A549 (cell line): ENCODE measurements at regions not wholly inside any gene's neighbourhood (a gene's known extent, or its start where the extent isn't known, plus 50 kb on each side); places are given as distances from the start of the nearest gene placed in this dataset.

Experiments
- ATAC-seq, 2 experiments: fragments of 200-7000 bp in 1 of 2; fragments of >200 bp in 1 of 2; cut with Nextera tagmentation in 1 of 2; cut with Tn5 transposase in 1 of 2; 3 replicates each; pipeline versions ENCODE4 v1.8.0 to v1.9.1; 2018 to 2020; ENCODE audit warnings: mild to moderate bottlenecking in 1 of 2, moderate library complexity in 1 of 2
- CTCF ChIA-PET: fragments of 300-600 bp; sonication (Branson Sonifier 250); formaldehyde crosslinking; extraction: SDS; loops from one replicate; lab custom pipeline; 2021; ENCODE audit warnings: antibody characterized with exemption, inconsistent platforms; lab: Yijun Ruan, JAX
- POLR2A ChIA-PET: fragments of 350-600 bp; formaldehyde crosslinking; extraction: SDS; loops from one replicate; lab custom pipeline; 2021; ENCODE audit warnings: antibody characterized with exemption, inconsistent platforms; lab: Yijun Ruan, JAX
- DNase-seq, 2 experiments: peaks; one replicate each; pipeline versions ENCODE4 v3.0.0 to v3.0.0-alpha.2; 2011 to 2016; ENCODE audit warnings: low read depth in 1 of 2, low spot score in 1 of 2
- FAIRE-seq: peaks from 2 replicates; lab custom pipeline; 2011; peaks lifted over from hg19 to GRCh38; lab: Jason Lieb, UNC
- H3K27ac ChIP-seq, 2 experiments: fragments of >200 bp; sonication (Bioruptor Twin); formaldehyde crosslinking; 3 replicates each; pipeline ENCODE4 v1.5.1; 2016 to 2017
- H3K4me1 ChIP-seq: fragments of >200 bp; sonication (Bioruptor Twin); formaldehyde crosslinking; 3 replicates; pipeline ENCODE4 v1.6.1; 2016
- H3K4me2 ChIP-seq: fragments of >200 bp; sonication (Bioruptor Twin); formaldehyde crosslinking; 3 replicates; pipeline ENCODE4 v1.6.1; 2016
- H3K4me3 ChIP-seq: fragments of >200 bp; sonication (Bioruptor Twin); formaldehyde crosslinking; 3 replicates; pipeline ENCODE4 v1.5.1; 2016
- H3K9me3 ChIP-seq: fragments of >200 bp; sonication (Bioruptor Twin); formaldehyde crosslinking; 3 replicates; pipeline ENCODE4 v1.6.1; 2016
- CBX2 ChIP-seq: fragments of 200-600 bp; sonication (generic); IDR thresholded peaks from 2 replicates; pipeline ENCODE4 v1.6.1; 2016; ENCODE audit warnings: low read depth, mild to moderate bottlenecking, borderline replicate concordance
- EHF ChIP-seq: fragments of 250-450 bp; sonication (Bioruptor Pico); IDR thresholded peaks from 2 replicates; pipeline ENCODE4 v1.5.0; 2020; ENCODE audit warnings: mild to moderate bottlenecking
- FOXS1 ChIP-seq: fragments of 250-450 bp; sonication (Bioruptor Pico); IDR thresholded peaks from 2 replicates; pipeline ENCODE4 v1.5.0; 2020; ENCODE audit warnings: mild to moderate bottlenecking, moderate library complexity
- GATA3 ChIP-seq: IDR thresholded peaks from 2 replicates; pipeline ENCODE4 v1.6.1; 2012; ENCODE audit warnings: borderline replicate concordance
- HEYL ChIP-seq: fragments of 250-450 bp; sonication (Bioruptor Pico); IDR thresholded peaks from 2 replicates; pipeline ENCODE4 v1.8.0; 2021; ENCODE audit warnings: mild to moderate bottlenecking, moderate library complexity
- JUNB ChIP-seq: fragments of >200 bp; sonication (Bioruptor Twin); formaldehyde crosslinking; IDR thresholded peaks from 2 replicates; pipeline ENCODE4 v1.6.1; 2016
- KDM1A ChIP-seq: fragments of 200-600 bp; sonication (generic); IDR thresholded peaks from 2 replicates; pipeline ENCODE4 v1.6.1; 2016; ENCODE audit warnings: low read depth, mild to moderate bottlenecking
- KDM5A ChIP-seq: fragments of 200-600 bp; sonication (generic); IDR thresholded peaks from 2 replicates; pipeline ENCODE4 v1.6.1; 2016; ENCODE audit warnings: antibody characterized with exemption, mild to moderate bottlenecking
- NR3C1 ChIP-seq: fragments of >200 bp; sonication (Bioruptor Twin); formaldehyde crosslinking; IDR thresholded peaks from 3 replicates; pipeline ENCODE4 v1.6.1; 2017
- RARB ChIP-seq: fragments of 250-450 bp; sonication (Bioruptor Pico); IDR thresholded peaks from 2 replicates; pipeline ENCODE4 v1.8.0; 2021; ENCODE audit warnings: mild to moderate bottlenecking, moderate library complexity
- RCOR1 ChIP-seq: fragments of 150-350 bp; IDR thresholded peaks from 2 replicates; pipeline ENCODE4 v1.6.1; 2014; ENCODE audit warnings: antibody characterized with exemption, low read length, low read depth
- RFX5 ChIP-seq: fragments of 450-650 bp; IDR thresholded peaks from 2 replicates; pipeline ENCODE4 v1.7.1; 2014; ENCODE audit warnings: antibody characterized with exemption, mild to moderate bottlenecking, moderate library complexity
- SREBF2 ChIP-seq: fragments of 450-650 bp; IDR thresholded peaks from 2 replicates; pipeline ENCODE4 v1.6.1; 2014; ENCODE audit warnings: mild to moderate bottlenecking, moderate library complexity
- ZSCAN20 ChIP-seq: fragments of 250-450 bp; sonication (Bioruptor Pico); IDR thresholded peaks from 2 replicates; pipeline ENCODE4 v1.8.0; 2022; ENCODE audit warnings: mild to moderate bottlenecking, moderate library complexity
- WGBS: methylation state at CpG from one replicate; pipeline ENCODE4 v1.1.6; 2017; ENCODE audit errors: missing lambda C conversion rate; 5-methylcytosine and 5-hydroxymethylcytosine counted together
- TF ChIP-seq, protein P1 (sequence below): fragments of 250-450 bp; sonication (Bioruptor Pico); IDR thresholded peaks from 2 replicates; pipeline ENCODE4 v1.5.0; 2021; ENCODE audit warnings: mild to moderate bottlenecking, moderate library complexity, borderline replicate concordance
- TF ChIP-seq, protein P2 (sequence below): IDR thresholded peaks from 2 replicates; pipeline ENCODE4 v1.6.1; 2012; ENCODE audit warnings: low read depth, borderline replicate concordance
- TF ChIP-seq, protein P3 (sequence below): IDR thresholded peaks from 2 replicates; pipeline ENCODE4 v1.6.1; 2012
- TF ChIP-seq, protein P4 (sequence below): fragments of 200-600 bp; sonication (generic); IDR thresholded peaks from 2 replicates; pipeline ENCODE4 v1.6.1; 2016; ENCODE audit warnings: antibody characterized with exemption, mild to moderate bottlenecking, moderate library complexity
- TF ChIP-seq, protein P5 (sequence below): fragments of 250-450 bp; sonication (Bioruptor Pico); IDR thresholded peaks from 2 replicates; pipeline ENCODE4 v1.5.0; 2020; ENCODE audit warnings: low read depth, mild to moderate bottlenecking, moderate library complexity
- TF ChIP-seq, protein P6 (sequence below): fragments of >200 bp; sonication (Bioruptor Twin); formaldehyde crosslinking; IDR thresholded peaks from 3 replicates; pipeline ENCODE4 v1.6.1; 2016

DNA sequence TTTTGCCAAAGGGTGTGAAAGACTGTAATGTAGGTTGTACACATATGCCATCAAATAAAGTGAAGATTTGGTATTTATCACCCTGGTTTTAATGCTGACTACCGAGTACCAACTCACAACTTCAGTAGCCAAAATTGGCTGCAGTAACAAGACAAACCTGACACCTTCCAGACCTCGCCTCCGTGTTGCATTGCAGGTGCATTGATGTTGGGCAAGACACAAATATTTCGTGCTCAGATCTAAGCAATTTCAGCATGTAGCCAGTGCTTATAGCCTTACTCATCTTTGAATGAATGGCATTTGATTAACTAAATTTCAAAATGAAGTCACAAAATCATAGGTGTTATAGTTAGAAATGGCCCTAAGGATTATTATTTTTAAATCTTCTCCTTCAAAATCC lies 400.2 kb downstream of the SOX2 start:
- 69% methylated on average over 4 of the region's 4 CpGs for WGBS
- TF ChIP-seq CBX2: no peak
- no peak for TF ChIP-seq SREBF2
- no peak for TF ChIP-seq RARB (CRISPR knock-in tag)
- TF ChIP-seq KDM5A: no peak
- TF ChIP-seq ZSCAN20 (CRISPR knock-in tag): no peak
- TF ChIP-seq KDM1A: no peak
- TF ChIP-seq FOXS1 (CRISPR knock-in tag): no peak
- TF ChIP-seq, protein P1, sequence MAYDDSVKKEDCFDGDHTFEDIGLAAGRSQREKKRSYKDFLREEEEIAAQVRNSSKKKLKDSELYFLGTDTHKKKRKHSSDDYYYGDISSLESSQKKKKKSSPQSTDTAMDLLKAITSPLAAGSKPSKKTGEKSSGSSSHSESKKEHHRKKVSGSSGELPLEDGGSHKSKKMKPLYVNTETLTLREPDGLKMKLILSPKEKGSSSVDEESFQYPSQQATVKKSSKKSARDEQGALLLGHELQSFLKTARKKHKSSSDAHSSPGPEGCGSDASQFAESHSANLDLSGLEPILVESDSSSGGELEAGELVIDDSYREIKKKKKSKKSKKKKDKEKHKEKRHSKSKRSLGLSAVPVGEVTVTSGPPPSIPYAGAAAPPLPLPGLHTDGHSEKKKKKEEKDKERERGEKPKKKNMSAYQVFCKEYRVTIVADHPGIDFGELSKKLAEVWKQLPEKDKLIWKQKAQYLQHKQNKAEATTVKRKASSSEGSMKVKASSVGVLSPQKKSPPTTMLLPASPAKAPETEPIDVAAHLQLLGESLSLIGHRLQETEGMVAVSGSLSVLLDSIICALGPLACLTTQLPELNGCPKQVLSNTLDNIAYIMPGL (CRISPR knock-in tag): no peak
- TF ChIP-seq RFX5: no peak
- TF ChIP-seq, protein P2, sequence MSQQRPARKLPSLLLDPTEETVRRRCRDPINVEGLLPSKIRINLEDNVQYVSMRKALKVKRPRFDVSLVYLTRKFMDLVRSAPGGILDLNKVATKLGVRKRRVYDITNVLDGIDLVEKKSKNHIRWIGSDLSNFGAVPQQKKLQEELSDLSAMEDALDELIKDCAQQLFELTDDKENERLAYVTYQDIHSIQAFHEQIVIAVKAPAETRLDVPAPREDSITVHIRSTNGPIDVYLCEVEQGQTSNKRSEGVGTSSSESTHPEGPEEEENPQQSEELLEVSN: no peak
- TF ChIP-seq, protein P3, sequence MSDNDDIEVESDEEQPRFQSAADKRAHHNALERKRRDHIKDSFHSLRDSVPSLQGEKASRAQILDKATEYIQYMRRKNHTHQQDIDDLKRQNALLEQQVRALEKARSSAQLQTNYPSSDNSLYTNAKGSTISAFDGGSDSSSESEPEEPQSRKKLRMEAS: no peak
- TF ChIP-seq GATA3: no peak
- TF ChIP-seq NR3C1: no peak
- TF ChIP-seq, protein P4, sequence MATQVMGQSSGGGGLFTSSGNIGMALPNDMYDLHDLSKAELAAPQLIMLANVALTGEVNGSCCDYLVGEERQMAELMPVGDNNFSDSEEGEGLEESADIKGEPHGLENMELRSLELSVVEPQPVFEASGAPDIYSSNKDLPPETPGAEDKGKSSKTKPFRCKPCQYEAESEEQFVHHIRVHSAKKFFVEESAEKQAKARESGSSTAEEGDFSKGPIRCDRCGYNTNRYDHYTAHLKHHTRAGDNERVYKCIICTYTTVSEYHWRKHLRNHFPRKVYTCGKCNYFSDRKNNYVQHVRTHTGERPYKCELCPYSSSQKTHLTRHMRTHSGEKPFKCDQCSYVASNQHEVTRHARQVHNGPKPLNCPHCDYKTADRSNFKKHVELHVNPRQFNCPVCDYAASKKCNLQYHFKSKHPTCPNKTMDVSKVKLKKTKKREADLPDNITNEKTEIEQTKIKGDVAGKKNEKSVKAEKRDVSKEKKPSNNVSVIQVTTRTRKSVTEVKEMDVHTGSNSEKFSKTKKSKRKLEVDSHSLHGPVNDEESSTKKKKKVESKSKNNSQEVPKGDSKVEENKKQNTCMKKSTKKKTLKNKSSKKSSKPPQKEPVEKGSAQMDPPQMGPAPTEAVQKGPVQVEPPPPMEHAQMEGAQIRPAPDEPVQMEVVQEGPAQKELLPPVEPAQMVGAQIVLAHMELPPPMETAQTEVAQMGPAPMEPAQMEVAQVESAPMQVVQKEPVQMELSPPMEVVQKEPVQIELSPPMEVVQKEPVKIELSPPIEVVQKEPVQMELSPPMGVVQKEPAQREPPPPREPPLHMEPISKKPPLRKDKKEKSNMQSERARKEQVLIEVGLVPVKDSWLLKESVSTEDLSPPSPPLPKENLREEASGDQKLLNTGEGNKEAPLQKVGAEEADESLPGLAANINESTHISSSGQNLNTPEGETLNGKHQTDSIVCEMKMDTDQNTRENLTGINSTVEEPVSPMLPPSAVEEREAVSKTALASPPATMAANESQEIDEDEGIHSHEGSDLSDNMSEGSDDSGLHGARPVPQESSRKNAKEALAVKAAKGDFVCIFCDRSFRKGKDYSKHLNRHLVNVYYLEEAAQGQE: no peak
- TF ChIP-seq, protein P5, sequence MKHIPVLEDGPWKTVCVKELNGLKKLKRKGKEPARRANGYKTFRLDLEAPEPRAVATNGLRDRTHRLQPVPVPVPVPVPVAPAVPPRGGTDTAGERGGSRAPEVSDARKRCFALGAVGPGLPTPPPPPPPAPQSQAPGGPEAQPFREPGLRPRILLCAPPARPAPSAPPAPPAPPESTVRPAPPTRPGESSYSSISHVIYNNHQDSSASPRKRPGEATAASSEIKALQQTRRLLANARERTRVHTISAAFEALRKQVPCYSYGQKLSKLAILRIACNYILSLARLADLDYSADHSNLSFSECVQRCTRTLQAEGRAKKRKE (CRISPR knock-in tag): no peak
- TF ChIP-seq HEYL (CRISPR knock-in tag): no peak
- no peak for TF ChIP-seq JUNB
- TF ChIP-seq RCOR1: no peak
- TF ChIP-seq, protein P6, sequence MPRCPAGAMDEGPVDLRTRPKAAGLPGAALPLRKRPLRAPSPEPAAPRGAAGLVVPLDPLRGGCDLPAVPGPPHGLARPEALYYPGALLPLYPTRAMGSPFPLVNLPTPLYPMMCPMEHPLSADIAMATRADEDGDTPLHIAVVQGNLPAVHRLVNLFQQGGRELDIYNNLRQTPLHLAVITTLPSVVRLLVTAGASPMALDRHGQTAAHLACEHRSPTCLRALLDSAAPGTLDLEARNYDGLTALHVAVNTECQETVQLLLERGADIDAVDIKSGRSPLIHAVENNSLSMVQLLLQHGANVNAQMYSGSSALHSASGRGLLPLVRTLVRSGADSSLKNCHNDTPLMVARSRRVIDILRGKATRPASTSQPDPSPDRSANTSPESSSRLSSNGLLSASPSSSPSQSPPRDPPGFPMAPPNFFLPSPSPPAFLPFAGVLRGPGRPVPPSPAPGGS: no peak
- TF ChIP-seq EHF (CRISPR knock-in tag): no peak
- FAIRE-seq: no peak
- Histone ChIP-seq H3K27ac (no peak overlapping the region), H3K4me3 (no peak overlapping the region), H3K4me2 (no peak overlapping the region), H3K4me1 (no peaks in the 10 kb centered on the region), H3K9me3 (0 out of 3 replicates have a peak, but pooled peaks cover 3% of the 10 kb centered on the region)
- POLR2A ChIA-PET: no interaction called here
- CTCF ChIA-PET: no interaction called here
- no peak for DNase-seq
- no peak for ATAC-seq
